GM18858 (cell line): ENCODE measurements at regions not wholly inside any gene's neighbourhood (a gene's known extent, or its start where the extent isn't known, plus 50 kb on each side); places are given as distances from the start of the nearest gene placed in this dataset.

Source experiments
- ATAC-seq: cut with Tn5 transposase; IDR thresholded peaks from one replicate; pipeline ENCODE4 v1.9.1; 2021; ENCODE audit not compliant: unreplicated experiment

GRCh38 chr16:86016201-86016965 is 117.4 kb downstream of the IRF8 start:
- ATAC-seq: no peak

GRCh38 chr16:86018071-86018470 is 119.1 kb downstream of the IRF8 start:
- ATAC-seq: no peak

- no peak for ATAC-seq
Observed at GRCh38 chr16:86018487-86018886, 119.5 kb downstream of the IRF8 start.

- no peak for ATAC-seq
Observed at GRCh38 chr16:86018941-86019340, 120.0 kb downstream of the IRF8 start.

- ATAC-seq: no peak
Observed at GRCh38 chr16:86019446-86020047, 120.6 kb downstream of the IRF8 start.

GRCh38 chr16:86020971-86021370 is 122.0 kb downstream of the IRF8 start:
- no peak for ATAC-seq

- no peak for ATAC-seq
Observed at GRCh38 chr16:86022381-86022960, 123.5 kb downstream of the IRF8 start.

- no peak for ATAC-seq
Observed at GRCh38 chr16:86024210-86024609, 125.2 kb downstream of the IRF8 start.

- ATAC-seq: no peak
Observed at GRCh38 chr16:86025706-86026105, 126.7 kb downstream of the IRF8 start.

GRCh38 chr16:86026171-86026910 is 127.4 kb downstream of the IRF8 start:
- ATAC-seq: no peak

GRCh38 chr16:86026916-86027315 is 128.0 kb downstream of the IRF8 start:
- no peak for ATAC-seq

GRCh38 chr16:86027373-86028126 is 128.6 kb downstream of the IRF8 start:
- no peak for ATAC-seq

- ATAC-seq: no peak
Observed at GRCh38 chr16:86029131-86029741, 130.3 kb downstream of the IRF8 start.

- ATAC-seq: no peak
Observed at GRCh38 chr16:86030116-86030515, 131.2 kb downstream of the IRF8 start.

- no peak for ATAC-seq
Observed at GRCh38 chr16:86031141-86031678, 132.2 kb downstream of the IRF8 start.

GRCh38 chr16:86033016-86033474 is 134.1 kb downstream of the IRF8 start:
- no peak for ATAC-seq

GRCh38 chr16:86033971-86034370 is 135.0 kb downstream of the IRF8 start:
- ATAC-seq: no peak

- no peak for ATAC-seq
Observed at GRCh38 chr16:86034421-86034919, 135.5 kb downstream of the IRF8 start.

- ATAC-seq: no peak
Observed at GRCh38 chr16:86035906-86036305, 136.9 kb downstream of the IRF8 start.
